BJ (cell line): ENCODE measurements at regions not wholly inside any gene's neighbourhood (a gene's known extent, or its start where the extent isn't known, plus 50 kb on each side); places are given as distances from the start of the nearest gene placed in this dataset.

Experiments used
- CTCF ChIA-PET: fragments of 350-600 bp; formaldehyde crosslinking; extraction: SDS; loops from one replicate; lab custom pipeline; 2021; ENCODE audit warnings: antibody characterized with exemption, inconsistent platforms; lab: Yijun Ruan, JAX
- POLR2A ChIA-PET: fragments of 300-600 bp; sonication (Branson Sonifier 250); formaldehyde crosslinking; extraction: SDS; loops from one replicate; lab custom pipeline; 2021; ENCODE audit warnings: antibody characterized with exemption; lab: Charles Lee
- DNase-seq: peaks from one replicate; pipeline ENCODE4 v3.0.0-alpha.2; 2011; ENCODE audit warnings: low read depth
- H3K27me3 ChIP-seq: 2 replicates; pipeline ENCODE4 v1.6.0; 2011; ENCODE audit warnings: low read length; ENCODE audit not compliant: control insufficient read depth, insufficient read depth
- H3K36me3 ChIP-seq: 2 replicates; pipeline ENCODE4 v1.5.1; 2011; ENCODE audit warnings: low read length; ENCODE audit not compliant: control insufficient read depth, insufficient read depth
- H3K4me3 ChIP-seq: 2 replicates; pipeline ENCODE4 v1.5.1; 2011; ENCODE audit warnings: low read depth, mild to moderate bottlenecking, control low read depth, low read length
- CTCF ChIP-seq: IDR thresholded peaks from 2 replicates; pipeline ENCODE4 v1.5.1; 2011; ENCODE audit warnings: low read depth, mild to moderate bottlenecking, control low read depth, inconsistent platforms, low read length, moderate library complexity; ENCODE audit not compliant: insufficient read depth

GRCh38 chr13:59495299-59495698 is 668.4 kb downstream of the DIAPH3 start:
- POLR2A ChIA-PET: no interaction called here
- no peak overlapping the region for H3K4me3 ChIP-seq
- TF ChIP-seq CTCF: no peak
- no peaks in the 10 kb centered on the region for H3K36me3 ChIP-seq
- no peak for DNase-seq
- H3K27me3 ChIP-seq: no peaks in the 10 kb centered on the region
- CTCF ChIA-PET: interaction anchor here (0.9 kb wide), 1 partner anchor 11 kb away, joined by 3 read pairs; no protein-coding TSS in a partner anchor

- Histone ChIP-seq H3K4me3 (no peak overlapping the region), H3K27me3 (no peaks in the 10 kb centered on the region), H3K36me3 (no peaks in the 10 kb centered on the region)
- ChIA-PET POLR2A (no interaction called here), CTCF (interaction anchor here (0.7 to 0.9 kb wide), 2 partner anchors 10 to 104 kb away, joined by 3 read pairs; no protein-coding TSS in a partner anchor)
- DNase-seq: no peak
- TF ChIP-seq CTCF: no peak
Measured at GRCh38 chr13:59495936-59496512, 667.7 kb downstream of the DIAPH3 start.

- POLR2A ChIA-PET: no interaction called here
- Histone ChIP-seq H3K36me3 (no peaks in the 10 kb centered on the region), H3K27me3 (no peaks in the 10 kb centered on the region), H3K4me3 (no peak overlapping the region)
- CTCF ChIA-PET: no interaction called here
- DNase-seq: no peak
- TF ChIP-seq CTCF: no peak
Measured at GRCh38 chr13:59497621-59498247, 666.0 kb downstream of the DIAPH3 start.

GRCh38 chr13:59501004-59501403 is 662.7 kb downstream of the DIAPH3 start:
- no peak for TF ChIP-seq CTCF
- DNase-seq: no peak
- Histone ChIP-seq H3K4me3 (no peak overlapping the region), H3K36me3 (no peaks in the 10 kb centered on the region), H3K27me3 (no peaks in the 10 kb centered on the region)
- ChIA-PET POLR2A (no interaction called here), CTCF (interaction anchor here (1.2 to 1.3 kb wide), 2 partner anchors 11 to 270 kb away, joined by 3 to 4 read pairs; no protein-coding TSS in a partner anchor)

GRCh38 chr13:59504407-59504806 is 659.3 kb downstream of the DIAPH3 start:
- POLR2A ChIA-PET: no interaction called here
- Histone ChIP-seq H3K27me3 (no peaks in the 10 kb centered on the region), H3K4me3 (no peak overlapping the region), H3K36me3 (no peaks in the 10 kb centered on the region)
- no peak for DNase-seq
- CTCF ChIA-PET: no interaction called here
- no peak for TF ChIP-seq CTCF
